ENCODE measurements at regions not wholly inside any gene's neighbourhood (a gene's known extent, or its start where the extent isn't known, plus 50 kb on each side); places are given as distances from the start of the nearest gene placed in this dataset.

- H3K27ac ChIP-seq (ENCODE audit: low read length), result peak overlapping the region; percentile 31
- H3K36me3 ChIP-seq (ENCODE audit: insufficient read depth, low read depth, low read length), result no peaks in the 10 kb centered on the region
- no peaks in the 10 kb centered on the region for H3K9me3 ChIP-seq (ENCODE audit: insufficient read depth, low read depth, low read length)
- H3K9ac ChIP-seq (ENCODE audit: low read depth, low read length), result no peak overlapping the region
- peak overlapping the region; percentile 18; the same call in 1 of the 2 replicates for H3K4me3 ChIP-seq (ENCODE audit: low read length)
- H3K27me3 ChIP-seq (ENCODE audit: insufficient read depth, low read length), result no peaks in the 10 kb centered on the region
- H3K4me1 ChIP-seq (ENCODE audit: insufficient read depth, low read length), result peaks cover 24% of the 10 kb centered on the region; the same call in 1 of the 2 replicates
Observed at GRCh38 chr14:40616579-40616978, 990.1 kb upstream of the LRFN5 start.

GRCh38 chr14:40601063-40601462 is 1005.6 kb upstream of the LRFN5 start:
- Histone ChIP-seq H3K9ac (ENCODE audit: low read depth, low read length) (no peak overlapping the region), H3K4me1 (ENCODE audit: insufficient read depth, low read length) (no peaks in the 10 kb centered on the region), H3K27me3 (ENCODE audit: insufficient read depth, low read length) (no peaks in the 10 kb centered on the region), H3K4me3 (ENCODE audit: low read length) (no peak overlapping the region), H3K36me3 (ENCODE audit: insufficient read depth, low read depth, low read length) (no peaks in the 10 kb centered on the region), H3K27ac (ENCODE audit: low read length) (no peak overlapping the region), H3K9me3 (ENCODE audit: insufficient read depth, low read depth, low read length) (no peaks in the 10 kb centered on the region)

GRCh38 chr14:40599725-40600124 is 1007.0 kb upstream of the LRFN5 start:
- Histone ChIP-seq H3K27ac (ENCODE audit: low read length) (no peak overlapping the region), H3K4me3 (ENCODE audit: low read length) (no peak overlapping the region), H3K9ac (ENCODE audit: low read depth, low read length) (no peak overlapping the region), H3K36me3 (ENCODE audit: insufficient read depth, low read depth, low read length) (no peaks in the 10 kb centered on the region), H3K9me3 (ENCODE audit: insufficient read depth, low read depth, low read length) (no peaks in the 10 kb centered on the region), H3K27me3 (ENCODE audit: insufficient read depth, low read length) (no peaks in the 10 kb centered on the region), H3K4me1 (ENCODE audit: insufficient read depth, low read length) (no peaks in the 10 kb centered on the region)

GRCh38 chr14:40581264-40581663 is 1025.4 kb upstream of the LRFN5 start:
- Histone ChIP-seq H3K36me3 (ENCODE audit: insufficient read depth, low read depth, low read length) (no peaks in the 10 kb centered on the region), H3K4me1 (ENCODE audit: insufficient read depth, low read length) (no peaks in the 10 kb centered on the region), H3K9ac (ENCODE audit: low read depth, low read length) (no peak overlapping the region), H3K27ac (ENCODE audit: low read length) (no peak overlapping the region), H3K4me3 (ENCODE audit: low read length) (no peak overlapping the region), H3K9me3 (ENCODE audit: insufficient read depth, low read depth, low read length) (no peaks in the 10 kb centered on the region), H3K27me3 (ENCODE audit: insufficient read depth, low read length) (no peaks in the 10 kb centered on the region)

- no peaks in the 10 kb centered on the region for H3K9me3 ChIP-seq (ENCODE audit: insufficient read depth, low read depth, low read length)
- no peaks in the 10 kb centered on the region for H3K36me3 ChIP-seq (ENCODE audit: insufficient read depth, low read depth, low read length)
- H3K4me3 ChIP-seq (ENCODE audit: low read length), result no peak overlapping the region
- H3K4me1 ChIP-seq (ENCODE audit: insufficient read depth, low read length), result no peaks in the 10 kb centered on the region
- no peaks in the 10 kb centered on the region for H3K27me3 ChIP-seq (ENCODE audit: insufficient read depth, low read length)
- H3K27ac ChIP-seq (ENCODE audit: low read length), result no peak overlapping the region
- no peak overlapping the region for H3K9ac ChIP-seq (ENCODE audit: low read depth, low read length)
Observed at GRCh38 chr14:40576880-40577478, 1029.7 kb upstream of the LRFN5 start.

- H3K4me1 ChIP-seq (ENCODE audit: insufficient read depth, low read length), result no peaks in the 10 kb centered on the region
- no peaks in the 10 kb centered on the region for H3K36me3 ChIP-seq (ENCODE audit: insufficient read depth, low read depth, low read length)
- H3K27ac ChIP-seq (ENCODE audit: low read length), result no peak overlapping the region
- H3K9ac ChIP-seq (ENCODE audit: low read depth, low read length), result no peak overlapping the region
- H3K9me3 ChIP-seq (ENCODE audit: insufficient read depth, low read depth, low read length), result no peaks in the 10 kb centered on the region
- H3K4me3 ChIP-seq (ENCODE audit: low read length), result no peak overlapping the region
- H3K27me3 ChIP-seq (ENCODE audit: insufficient read depth, low read length), result no peaks in the 10 kb centered on the region
Observed at GRCh38 chr14:40574780-40575179, 1031.9 kb upstream of the LRFN5 start.

GRCh38 chr14:40525314-40525713 is 1081.4 kb upstream of the LRFN5 start:
- H3K36me3 ChIP-seq (ENCODE audit: insufficient read depth, low read depth, low read length), result no peaks in the 10 kb centered on the region
- H3K27me3 ChIP-seq (ENCODE audit: insufficient read depth, low read length), result no peaks in the 10 kb centered on the region
- no peak overlapping the region for H3K4me3 ChIP-seq (ENCODE audit: low read length)
- no peak overlapping the region for H3K27ac ChIP-seq (ENCODE audit: low read length)
- H3K4me1 ChIP-seq (ENCODE audit: insufficient read depth, low read length), result no peaks in the 10 kb centered on the region
- no peaks in the 10 kb centered on the region for H3K9me3 ChIP-seq (ENCODE audit: insufficient read depth, low read depth, low read length)
- no peak overlapping the region for H3K9ac ChIP-seq (ENCODE audit: low read depth, low read length)

GRCh38 chr14:40523123-40523522 is 1083.6 kb upstream of the LRFN5 start:
- no peak overlapping the region for H3K9ac ChIP-seq (ENCODE audit: low read depth, low read length)
- no peaks in the 10 kb centered on the region for H3K27me3 ChIP-seq (ENCODE audit: insufficient read depth, low read length)
- no peak overlapping the region for H3K4me3 ChIP-seq (ENCODE audit: low read length)
- H3K27ac ChIP-seq (ENCODE audit: low read length), result no peak overlapping the region
- no peaks in the 10 kb centered on the region for H3K36me3 ChIP-seq (ENCODE audit: insufficient read depth, low read depth, low read length)
- H3K4me1 ChIP-seq (ENCODE audit: insufficient read depth, low read length), result no peaks in the 10 kb centered on the region
- H3K9me3 ChIP-seq (ENCODE audit: insufficient read depth, low read depth, low read length), result no peaks in the 10 kb centered on the region

GRCh38 chr14:40494483-40494882 is 1062.2 kb upstream of the FBXO33 start:
- no peak overlapping the region for H3K4me3 ChIP-seq (ENCODE audit: low read length)
- H3K9me3 ChIP-seq (ENCODE audit: insufficient read depth, low read depth, low read length), result no peaks in the 10 kb centered on the region

GRCh38 chr14:40487824-40488223 is 1055.6 kb upstream of the FBXO33 start:
- H3K9me3 ChIP-seq (ENCODE audit: insufficient read depth, low read depth, low read length), result no peaks in the 10 kb centered on the region
- H3K36me3 ChIP-seq (ENCODE audit: insufficient read depth, low read depth, low read length), result no peaks in the 10 kb centered on the region
- H3K4me3 ChIP-seq (ENCODE audit: low read length), result no peak overlapping the region
- no peak overlapping the region for H3K9ac ChIP-seq (ENCODE audit: low read depth, low read length)
- H3K4me1 ChIP-seq (ENCODE audit: insufficient read depth, low read length), result no peaks in the 10 kb centered on the region
- H3K27ac ChIP-seq (ENCODE audit: low read length), result no peak overlapping the region
- no peaks in the 10 kb centered on the region for H3K27me3 ChIP-seq (ENCODE audit: insufficient read depth, low read length)

More at GRCh38 chr14:40494483-40494882, 1062.2 kb upstream of the FBXO33 start:
- no peaks in the 10 kb centered on the region for H3K27me3 ChIP-seq (ENCODE audit: insufficient read depth, low read length)
- H3K4me1 ChIP-seq (ENCODE audit: insufficient read depth, low read length), result peaks cover 7% of the 10 kb centered on the region; the same call in 1 of the 2 replicates
- H3K9ac ChIP-seq (ENCODE audit: low read depth, low read length), result no peak overlapping the region
- H3K27ac ChIP-seq (ENCODE audit: low read length), result no peak overlapping the region
- H3K36me3 ChIP-seq (ENCODE audit: insufficient read depth, low read depth, low read length), result no peaks in the 10 kb centered on the region

GRCh38 chr14:40485688-40486087 is 1053.5 kb upstream of the FBXO33 start:
- no peaks in the 10 kb centered on the region for H3K9me3 ChIP-seq (ENCODE audit: insufficient read depth, low read depth, low read length)

GRCh38 chr14:40476005-40476404 is 1043.8 kb upstream of the FBXO33 start:
- Histone ChIP-seq H3K9ac (ENCODE audit: low read depth, low read length) (no peak overlapping the region), H3K27ac (ENCODE audit: low read length) (no peak overlapping the region), H3K9me3 (ENCODE audit: insufficient read depth, low read depth, low read length) (peaks cover 52% of the 10 kb centered on the region), H3K36me3 (ENCODE audit: insufficient read depth, low read depth, low read length) (no peaks in the 10 kb centered on the region), H3K27me3 (ENCODE audit: insufficient read depth, low read length) (no peaks in the 10 kb centered on the region), H3K4me1 (ENCODE audit: insufficient read depth, low read length) (no peaks in the 10 kb centered on the region), H3K4me3 (ENCODE audit: low read length) (no peak overlapping the region)

More at GRCh38 chr14:40485688-40486087, 1053.5 kb upstream of the FBXO33 start:
- no peaks in the 10 kb centered on the region for H3K36me3 ChIP-seq (ENCODE audit: insufficient read depth, low read depth, low read length)
- no peak overlapping the region for H3K4me3 ChIP-seq (ENCODE audit: low read length)
- no peak overlapping the region for H3K9ac ChIP-seq (ENCODE audit: low read depth, low read length)
- H3K27me3 ChIP-seq (ENCODE audit: insufficient read depth, low read length), result no peaks in the 10 kb centered on the region
- H3K27ac ChIP-seq (ENCODE audit: low read length), result no peak overlapping the region
- no peaks in the 10 kb centered on the region for H3K4me1 ChIP-seq (ENCODE audit: insufficient read depth, low read length)
